Hepatocyte (in vitro differentiated cells): ENCODE measurements at regions not wholly inside any gene's neighbourhood (a gene's known extent, or its start where the extent isn't known, plus 50 kb on each side); places are given as distances from the start of the nearest gene placed in this dataset.

Experiments
- CTCF ChIP-seq: fragments of 200-600 bp; sonication (generic); IDR thresholded peaks from 2 replicates; pipeline ENCODE4 v1.5.1; 2016; ENCODE audit warnings: antibody characterized with exemption, mild to moderate bottlenecking; ENCODE audit not compliant: poor library complexity
- EZH2 ChIP-seq: fragments of 200-600 bp; sonication (generic); IDR thresholded peaks from 2 replicates; pipeline ENCODE4 v1.6.1; 2016; ENCODE audit warnings: antibody characterized with exemption, mild to moderate bottlenecking, borderline replicate concordance
- EZH2phosphoT487 ChIP-seq: fragments of 200-600 bp; sonication (generic); IDR thresholded peaks from one replicate; pipeline ENCODE4 v1.6.1; 2018; ENCODE audit warnings: antibody characterized with exemption, mild to moderate bottlenecking, low read depth, moderate library complexity; ENCODE audit not compliant: unreplicated experiment, severe bottlenecking

GRCh38 chr5:124061068-124061430 lies 549.1 kb downstream of the CSNK1G3 start:
- TF ChIP-seq CTCF (no peak), EZH2 (no peak), EZH2phosphoT487 (no peak)
